ENCODE measurements at regions not wholly inside any gene's neighbourhood (a gene's known extent, or its start where the extent isn't known, plus 50 kb on each side); places are given as distances from the start of the nearest gene placed in this dataset.

- CTCF ChIA-PET = no interaction called here
- intact Hi-C loops (cut with micrococcal nuclease) = no loop called here
- Mint-ChIP-seq H3K9me3 (no peaks in the 10 kb centered on the region), H3K27ac (no peak overlapping the region), H3K4me3 (no peak overlapping the region), H3K36me3 (ENCODE audit: low read depth) (no peaks in the 10 kb centered on the region), H3K27me3 (ENCODE audit: low read depth) (no peaks in the 10 kb centered on the region), H3K4me1 (ENCODE audit: low read depth) (no peaks in the 10 kb centered on the region)
- DNase-seq = no peak
Observed at GRCh38 chr20:6831461-6831860, 64.0 kb downstream of the BMP2 start.

- intact Hi-C loops (cut with micrococcal nuclease) = no loop called here
- no peaks in the 10 kb centered on the region for H3K27me3 Mint-ChIP-seq (ENCODE audit: low read depth)
- H3K36me3 Mint-ChIP-seq (ENCODE audit: low read depth) = no peaks in the 10 kb centered on the region
- H3K4me3 Mint-ChIP-seq = no peak overlapping the region
- DNase-seq = no peak
- CTCF ChIA-PET = no interaction called here
- no peak overlapping the region for H3K27ac Mint-ChIP-seq
- no peaks in the 10 kb centered on the region for H3K9me3 Mint-ChIP-seq
- H3K4me1 Mint-ChIP-seq (ENCODE audit: low read depth) = no peaks in the 10 kb centered on the region
Observed at GRCh38 chr20:6832811-6833210, 65.3 kb downstream of the BMP2 start.

GRCh38 chr20:6835609-6836008 is 68.1 kb downstream of the BMP2 start:
- Mint-ChIP-seq H3K27me3 (ENCODE audit: low read depth) (no peaks in the 10 kb centered on the region), H3K4me3 (no peak overlapping the region), H3K36me3 (ENCODE audit: low read depth) (no peaks in the 10 kb centered on the region), H3K4me1 (ENCODE audit: low read depth) (no peaks in the 10 kb centered on the region), H3K9me3 (no peaks in the 10 kb centered on the region), H3K27ac (no peak overlapping the region)
- intact Hi-C loops (cut with micrococcal nuclease) = no loop called here
- no peak for DNase-seq
- CTCF ChIA-PET = no interaction called here

GRCh38 chr20:6836821-6837374 is 69.4 kb downstream of the BMP2 start:
- no peaks in the 10 kb centered on the region for H3K36me3 Mint-ChIP-seq (ENCODE audit: low read depth)
- H3K27ac Mint-ChIP-seq = no peak overlapping the region
- no peaks in the 10 kb centered on the region for H3K27me3 Mint-ChIP-seq (ENCODE audit: low read depth)
- H3K4me3 Mint-ChIP-seq = no peak overlapping the region
- H3K4me1 Mint-ChIP-seq (ENCODE audit: low read depth) = no peaks in the 10 kb centered on the region
- CTCF ChIA-PET = interaction anchor here (0.7 kb wide), 1 partner anchor 11 kb away, joined by 3 read pairs; no protein-coding TSS in a partner anchor
- DNase-seq = no peak
- no peaks in the 10 kb centered on the region for H3K9me3 Mint-ChIP-seq
- intact Hi-C loops (cut with micrococcal nuclease) = no loop called here

GRCh38 chr20:6837730-6838129 is 70.2 kb downstream of the BMP2 start:
- CTCF ChIA-PET = no interaction called here
- intact Hi-C loops (cut with micrococcal nuclease) = no loop called here
- Mint-ChIP-seq H3K36me3 (ENCODE audit: low read depth) (no peaks in the 10 kb centered on the region), H3K4me3 (no peak overlapping the region), H3K27ac (no peak overlapping the region), H3K4me1 (ENCODE audit: low read depth) (no peaks in the 10 kb centered on the region), H3K27me3 (ENCODE audit: low read depth) (no peaks in the 10 kb centered on the region), H3K9me3 (no peaks in the 10 kb centered on the region)
- no peak for DNase-seq

- H3K4me3 Mint-ChIP-seq = no peak overlapping the region
- H3K36me3 Mint-ChIP-seq (ENCODE audit: low read depth) = no peaks in the 10 kb centered on the region
- H3K4me1 Mint-ChIP-seq (ENCODE audit: low read depth) = no peaks in the 10 kb centered on the region
- intact Hi-C loops (cut with micrococcal nuclease) = no loop called here
- no peak for DNase-seq
- no peaks in the 10 kb centered on the region for H3K27me3 Mint-ChIP-seq (ENCODE audit: low read depth)
- no peaks in the 10 kb centered on the region for H3K9me3 Mint-ChIP-seq
- CTCF ChIA-PET = no interaction called here
- H3K27ac Mint-ChIP-seq = no peak overlapping the region
Observed at GRCh38 chr20:6838181-6838826, 70.8 kb downstream of the BMP2 start.

GRCh38 chr20:6841128-6841527 is 73.6 kb downstream of the BMP2 start:
- Mint-ChIP-seq H3K9me3 (peaks cover 3% of the 10 kb centered on the region), H3K4me1 (ENCODE audit: low read depth) (no peaks in the 10 kb centered on the region), H3K36me3 (ENCODE audit: low read depth) (no peaks in the 10 kb centered on the region), H3K4me3 (no peak overlapping the region), H3K27ac (no peak overlapping the region), H3K27me3 (ENCODE audit: low read depth) (no peaks in the 10 kb centered on the region)
- DNase-seq = no peak
- intact Hi-C loops (cut with micrococcal nuclease) = no loop called here
- CTCF ChIA-PET = interaction anchor here (0.6 kb wide), 1 partner anchor 679 kb away, joined by 4 read pairs; no protein-coding TSS in a partner anchor

GRCh38 chr20:6845141-6845540 is 77.7 kb downstream of the BMP2 start:
- no peak overlapping the region for H3K27ac Mint-ChIP-seq
- H3K27me3 Mint-ChIP-seq (ENCODE audit: low read depth) = no peaks in the 10 kb centered on the region
- CTCF ChIA-PET = interaction anchor here (0.6 kb wide), 1 partner anchor 1229 kb away, joined by 3 read pairs; no protein-coding TSS in a partner anchor
- H3K4me3 Mint-ChIP-seq = no peak overlapping the region
- H3K4me1 Mint-ChIP-seq (ENCODE audit: low read depth) = no peaks in the 10 kb centered on the region
- no peak for DNase-seq
- peaks cover 3% of the 10 kb centered on the region for H3K9me3 Mint-ChIP-seq
- no peaks in the 10 kb centered on the region for H3K36me3 Mint-ChIP-seq (ENCODE audit: low read depth)
- intact Hi-C loops (cut with micrococcal nuclease) = no loop called here

- Mint-ChIP-seq H3K27me3 (ENCODE audit: low read depth) (no peaks in the 10 kb centered on the region), H3K4me3 (no peak overlapping the region), H3K9me3 (peaks cover 3% of the 10 kb centered on the region), H3K4me1 (ENCODE audit: low read depth) (no peaks in the 10 kb centered on the region), H3K36me3 (ENCODE audit: low read depth) (no peaks in the 10 kb centered on the region), H3K27ac (no peak overlapping the region)
- intact Hi-C loops (cut with micrococcal nuclease) = no loop called here
- CTCF ChIA-PET = interaction anchor here (0.6 kb wide), 2 partner anchors 11 to 1649 kb away, joined by 3 read pairs; no protein-coding TSS in a partner anchor
- no peak for DNase-seq
Observed at GRCh38 chr20:6848041-6848440, 80.6 kb downstream of the BMP2 start.

- Mint-ChIP-seq H3K9me3 (peaks cover under 1% of the 10 kb centered on the region), H3K4me1 (ENCODE audit: low read depth) (no peaks in the 10 kb centered on the region), H3K27ac (no peak overlapping the region), H3K36me3 (ENCODE audit: low read depth) (no peaks in the 10 kb centered on the region), H3K27me3 (ENCODE audit: low read depth) (no peaks in the 10 kb centered on the region), H3K4me3 (no peak overlapping the region)
- CTCF ChIA-PET = no interaction called here
- DNase-seq = no peak
- intact Hi-C loops (cut with micrococcal nuclease) = no loop called here
Observed at GRCh38 chr20:6848992-6849391, 81.5 kb downstream of the BMP2 start.

- H3K9me3 Mint-ChIP-seq = no peaks in the 10 kb centered on the region
- no peak for DNase-seq
- no peak overlapping the region for H3K27ac Mint-ChIP-seq
- H3K27me3 Mint-ChIP-seq (ENCODE audit: low read depth) = no peaks in the 10 kb centered on the region
- H3K4me3 Mint-ChIP-seq = no peak overlapping the region
- intact Hi-C loops (cut with micrococcal nuclease) = no loop called here
- H3K4me1 Mint-ChIP-seq (ENCODE audit: low read depth) = no peaks in the 10 kb centered on the region
- CTCF ChIA-PET = interaction anchor here (0.6 kb wide), 1 partner anchor 1578 kb away, joined by 3 read pairs; no protein-coding TSS in a partner anchor
- no peaks in the 10 kb centered on the region for H3K36me3 Mint-ChIP-seq (ENCODE audit: low read depth)
Observed at GRCh38 chr20:6851136-6851535, 83.7 kb downstream of the BMP2 start.

- Mint-ChIP-seq H3K27me3 (ENCODE audit: low read depth) (no peaks in the 10 kb centered on the region), H3K4me1 (ENCODE audit: low read depth) (no peaks in the 10 kb centered on the region), H3K36me3 (ENCODE audit: low read depth) (no peaks in the 10 kb centered on the region), H3K4me3 (no peak overlapping the region), H3K9me3 (no peaks in the 10 kb centered on the region), H3K27ac (no peak overlapping the region)
- CTCF ChIA-PET = no interaction called here
- no peak for DNase-seq
- intact Hi-C loops (cut with micrococcal nuclease) = no loop called here
Observed at GRCh38 chr20:6852478-6852877, 85.0 kb downstream of the BMP2 start.

GRCh38 chr20:6855104-6855503 is 87.6 kb downstream of the BMP2 start:
- Mint-ChIP-seq H3K27ac (no peak overlapping the region), H3K9me3 (no peaks in the 10 kb centered on the region), H3K4me3 (no peak overlapping the region), H3K27me3 (ENCODE audit: low read depth) (no peaks in the 10 kb centered on the region), H3K4me1 (ENCODE audit: low read depth) (no peaks in the 10 kb centered on the region), H3K36me3 (ENCODE audit: low read depth) (no peaks in the 10 kb centered on the region)
- no peak for DNase-seq
- intact Hi-C loops (cut with micrococcal nuclease) = no loop called here
- CTCF ChIA-PET = no interaction called here
